GM06990 (cell line): ENCODE measurements at regions not wholly inside any gene's neighbourhood (a gene's known extent, or its start where the extent isn't known, plus 50 kb on each side); places are given as distances from the start of the nearest gene placed in this dataset.

Source experiments
- DNase-seq: peaks from one replicate; pipeline ENCODE4 v3.0.0-alpha.2; 2011; ENCODE audit not compliant: insufficient read length; ENCODE audit errors: extremely low read depth
- H3K27me3 ChIP-seq: replicated peaks from 2 replicates; pipeline ENCODE4 v1.6.0; 2011; ENCODE audit warnings: low read length; ENCODE audit not compliant: control insufficient read depth, insufficient read depth
- H3K36me3 ChIP-seq: 2 replicates; pipeline ENCODE4 v1.5.1; 2011; ENCODE audit warnings: low read length; ENCODE audit not compliant: control insufficient read depth, insufficient read depth
- H3K4me3 ChIP-seq: replicated peaks from 2 replicates; pipeline ENCODE4 v1.5.1; 2011; ENCODE audit warnings: low read depth, mild to moderate bottlenecking, control low read depth, low read length
- TF ChIP-seq, protein P1 (sequence below): IDR thresholded peaks from 2 replicates; pipeline ENCODE4 v1.5.1; 2011; ENCODE audit warnings: low read length, control low read depth, mild to moderate bottlenecking, inconsistent platforms; ENCODE audit not compliant: insufficient read depth, poor library complexity, severe bottlenecking

DNA sequence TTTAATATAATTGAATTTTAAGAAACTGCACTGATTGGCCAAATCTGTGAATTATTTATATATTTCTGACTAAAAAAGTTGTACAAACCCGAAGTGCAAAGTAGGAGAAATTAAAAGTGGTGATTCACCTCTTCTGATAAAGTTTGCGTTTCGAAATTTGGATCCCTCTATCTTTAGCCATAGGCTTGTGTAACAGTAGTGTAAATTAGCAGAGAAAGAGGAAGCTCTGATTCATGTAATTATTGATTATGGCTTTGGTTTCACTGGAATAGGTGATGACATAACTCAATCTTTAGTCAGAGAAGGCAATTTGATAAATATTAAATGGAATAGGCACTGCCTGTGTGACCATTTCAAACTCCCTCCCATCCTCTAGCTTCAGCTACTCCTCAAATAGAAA is 717.8 kb upstream of the PCDH7 start:
- H3K36me3 ChIP-seq: no peaks in the 10 kb centered on the region
- DNase-seq: no peak
- H3K27me3 ChIP-seq: no peaks in the 10 kb centered on the region
- no peak overlapping the region for H3K4me3 ChIP-seq
- TF ChIP-seq, protein P1, sequence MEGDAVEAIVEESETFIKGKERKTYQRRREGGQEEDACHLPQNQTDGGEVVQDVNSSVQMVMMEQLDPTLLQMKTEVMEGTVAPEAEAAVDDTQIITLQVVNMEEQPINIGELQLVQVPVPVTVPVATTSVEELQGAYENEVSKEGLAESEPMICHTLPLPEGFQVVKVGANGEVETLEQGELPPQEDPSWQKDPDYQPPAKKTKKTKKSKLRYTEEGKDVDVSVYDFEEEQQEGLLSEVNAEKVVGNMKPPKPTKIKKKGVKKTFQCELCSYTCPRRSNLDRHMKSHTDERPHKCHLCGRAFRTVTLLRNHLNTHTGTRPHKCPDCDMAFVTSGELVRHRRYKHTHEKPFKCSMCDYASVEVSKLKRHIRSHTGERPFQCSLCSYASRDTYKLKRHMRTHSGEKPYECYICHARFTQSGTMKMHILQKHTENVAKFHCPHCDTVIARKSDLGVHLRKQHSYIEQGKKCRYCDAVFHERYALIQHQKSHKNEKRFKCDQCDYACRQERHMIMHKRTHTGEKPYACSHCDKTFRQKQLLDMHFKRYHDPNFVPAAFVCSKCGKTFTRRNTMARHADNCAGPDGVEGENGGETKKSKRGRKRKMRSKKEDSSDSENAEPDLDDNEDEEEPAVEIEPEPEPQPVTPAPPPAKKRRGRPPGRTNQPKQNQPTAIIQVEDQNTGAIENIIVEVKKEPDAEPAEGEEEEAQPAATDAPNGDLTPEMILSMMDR: no peak

DNA sequence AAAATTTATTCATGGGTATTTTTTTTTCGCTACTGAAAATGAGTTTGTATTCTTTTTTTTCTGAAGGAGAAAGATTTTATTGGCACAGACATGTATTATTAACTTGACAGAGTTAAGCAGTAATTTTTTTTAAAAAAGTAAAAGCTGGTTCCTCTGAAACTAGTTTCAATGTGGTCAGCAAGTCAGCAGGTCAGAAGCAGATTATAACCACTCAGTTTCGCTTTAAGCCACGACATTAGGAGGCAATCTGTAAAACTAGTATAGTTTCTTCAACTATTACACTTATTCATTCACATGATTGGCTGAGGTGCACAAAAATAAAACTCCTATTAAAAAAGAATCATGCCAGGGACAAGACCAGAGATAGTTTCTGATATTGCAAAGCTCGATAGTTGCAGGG is 714.2 kb upstream of the PCDH7 start:
- TF ChIP-seq, protein P1: no peak
- no peak for DNase-seq
- Histone ChIP-seq H3K36me3 (no peaks in the 10 kb centered on the region), H3K4me3 (no peak overlapping the region), H3K27me3 (no peaks in the 10 kb centered on the region)

DNA sequence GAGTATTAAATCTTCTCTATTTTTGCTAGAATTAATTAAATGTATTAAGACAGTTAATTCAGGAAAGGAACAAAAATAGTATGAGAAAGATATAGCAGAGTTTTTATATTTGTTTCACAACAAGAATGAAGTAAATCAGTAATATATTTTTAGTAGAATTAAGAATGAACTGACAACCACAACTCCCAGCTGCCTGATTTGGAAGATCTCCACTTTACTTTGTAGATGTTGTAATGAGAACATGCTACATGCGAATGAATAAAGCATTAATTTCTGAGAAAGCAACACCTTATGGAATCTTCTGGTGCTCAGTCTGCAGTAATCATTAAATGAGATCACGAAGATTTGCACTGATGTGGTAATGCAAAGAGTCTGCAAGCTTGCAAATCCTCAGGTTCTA is 695.6 kb upstream of the PCDH7 start:
- no peak for DNase-seq
- Histone ChIP-seq H3K36me3 (no peaks in the 10 kb centered on the region), H3K4me3 (no peak overlapping the region), H3K27me3 (no peaks in the 10 kb centered on the region)
- TF ChIP-seq, protein P1: no peak

DNA sequence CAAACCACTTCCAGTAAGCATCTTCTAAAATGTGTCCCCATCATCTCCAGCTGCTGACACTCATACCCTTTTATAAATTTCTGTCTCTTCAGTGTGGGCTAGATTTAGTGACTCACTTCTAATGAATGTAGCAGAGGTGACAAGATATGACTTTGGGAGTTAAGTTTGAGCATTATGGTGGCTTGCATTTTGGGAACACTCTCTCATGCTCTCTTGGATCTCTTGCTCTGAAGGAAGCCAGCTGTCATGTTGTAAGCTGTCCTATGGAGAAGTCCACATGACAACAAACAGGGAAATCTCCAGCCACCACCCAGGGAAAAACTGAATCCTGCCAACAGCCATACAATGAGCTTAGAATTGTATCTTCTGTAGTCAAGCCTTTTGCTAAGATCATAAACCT is 691.3 kb upstream of the PCDH7 start:
- TF ChIP-seq, protein P1: no peak
- no peak overlapping the region for H3K4me3 ChIP-seq
- no peaks in the 10 kb centered on the region for H3K27me3 ChIP-seq
- H3K36me3 ChIP-seq: no peaks in the 10 kb centered on the region
- DNase-seq: no peak

DNA sequence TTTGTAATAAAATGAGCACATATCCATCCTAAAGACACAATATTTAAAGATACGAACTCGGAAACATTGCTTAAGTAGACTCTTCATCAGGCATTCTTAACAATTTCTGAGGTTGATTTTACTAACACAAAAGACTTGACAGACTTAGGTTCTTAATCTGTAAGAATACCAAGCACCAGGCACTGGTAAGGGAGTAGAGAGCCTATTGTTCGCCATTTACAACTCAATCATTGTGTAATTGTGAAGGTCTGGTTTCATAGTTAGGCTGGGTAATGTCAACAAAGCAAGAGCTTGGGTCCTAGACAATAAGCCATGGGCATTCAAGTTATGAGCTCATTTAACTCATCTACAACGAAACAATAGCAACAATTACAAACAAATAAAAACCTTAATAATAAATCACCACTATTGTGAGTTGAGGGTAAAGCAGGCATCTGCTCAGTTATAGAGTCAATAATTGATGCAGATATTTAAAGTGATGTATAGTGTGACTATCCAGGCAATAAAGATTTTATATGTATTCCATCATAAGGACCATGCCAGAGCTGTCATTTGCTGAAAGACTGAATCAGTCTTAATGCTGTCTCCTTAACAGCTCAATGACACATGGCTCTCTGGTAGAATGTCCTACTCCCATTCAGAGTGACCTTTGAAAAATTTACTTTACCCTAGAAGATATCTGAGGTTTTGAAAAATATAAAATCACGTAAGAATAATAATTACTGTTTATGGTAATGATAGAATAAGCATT is 664.0 kb upstream of the PCDH7 start:
- no peak for DNase-seq
- Histone ChIP-seq H3K36me3 (no peaks in the 10 kb centered on the region), H3K4me3 (no peak overlapping the region), H3K27me3 (no peaks in the 10 kb centered on the region)
- TF ChIP-seq, protein P1: no peak

DNA sequence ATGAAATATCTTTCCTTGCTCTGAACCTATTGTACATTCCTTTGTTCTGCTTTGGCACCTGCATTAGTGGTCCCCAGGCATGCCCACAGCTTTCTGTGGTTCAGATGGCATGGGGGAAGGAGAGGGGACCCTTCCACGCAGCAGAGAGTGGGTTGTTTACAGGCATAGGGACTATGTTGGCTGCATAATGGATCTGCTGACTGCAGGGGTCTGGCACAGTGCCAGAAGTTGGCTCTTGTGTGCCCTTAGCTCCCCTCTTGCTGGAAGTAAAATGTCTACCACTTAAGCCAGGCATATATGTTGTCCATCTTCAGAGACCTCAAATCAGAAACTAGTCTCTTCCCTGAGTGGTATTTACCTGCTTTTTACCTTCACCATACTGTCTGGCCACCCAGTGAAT is 651.9 kb upstream of the PCDH7 start:
- TF ChIP-seq, protein P1: no peak
- no peak for DNase-seq
- H3K36me3 ChIP-seq: no peaks in the 10 kb centered on the region
- no peak overlapping the region for H3K4me3 ChIP-seq
- no peaks in the 10 kb centered on the region for H3K27me3 ChIP-seq
